ENCODE measurements at regions not wholly inside any gene's neighbourhood (a gene's known extent, or its start where the extent isn't known, plus 50 kb on each side); places are given as distances from the start of the nearest gene placed in this dataset.

- Histone ChIP-seq H3K9me3 (ENCODE audit: low read length) (peaks cover 10% of the 10 kb centered on the region; the same call in 1 of the 2 replicates), H3F3A (ENCODE audit: low read length, unreplicated experiment) (no peaks in the 10 kb centered on the region), H3K36me3 (ENCODE audit: low read depth, low read length) (no peaks in the 10 kb centered on the region), H3K9ac (ENCODE audit: low read length) (no peak overlapping the region), H3K4me1 (ENCODE audit: insufficient read depth, low read length) (no peaks in the 10 kb centered on the region), H2AFZ (ENCODE audit: low read length) (no peak overlapping the region), H3K9me2 (replicated peaks; ENCODE audit: low read length) (no peaks in the 10 kb centered on the region), H3K79me2 (ENCODE audit: low read length) (no peaks in the 10 kb centered on the region), H3K27ac (ENCODE audit: low read length) (no peak overlapping the region), H3K4me3 (ENCODE audit: low read length) (no peak overlapping the region), H3K27me3 (ENCODE audit: low read length) (no peaks in the 10 kb centered on the region), H3K4me2 (ENCODE audit: low read length) (no peak overlapping the region), H4K20me1 (ENCODE audit: low read length) (no peaks in the 10 kb centered on the region)
- TF ChIP-seq EZH2 (IDR thresholded peaks at IDR 0.05; ENCODE audit: low read length, unreplicated experiment) = no peak
- no peak for TF ChIP-seq EZH2phosphoT487 (IDR thresholded peaks at IDR 0.05; ENCODE audit: borderline replicate concordance, low read length)
- TF ChIP-seq, protein P1, sequence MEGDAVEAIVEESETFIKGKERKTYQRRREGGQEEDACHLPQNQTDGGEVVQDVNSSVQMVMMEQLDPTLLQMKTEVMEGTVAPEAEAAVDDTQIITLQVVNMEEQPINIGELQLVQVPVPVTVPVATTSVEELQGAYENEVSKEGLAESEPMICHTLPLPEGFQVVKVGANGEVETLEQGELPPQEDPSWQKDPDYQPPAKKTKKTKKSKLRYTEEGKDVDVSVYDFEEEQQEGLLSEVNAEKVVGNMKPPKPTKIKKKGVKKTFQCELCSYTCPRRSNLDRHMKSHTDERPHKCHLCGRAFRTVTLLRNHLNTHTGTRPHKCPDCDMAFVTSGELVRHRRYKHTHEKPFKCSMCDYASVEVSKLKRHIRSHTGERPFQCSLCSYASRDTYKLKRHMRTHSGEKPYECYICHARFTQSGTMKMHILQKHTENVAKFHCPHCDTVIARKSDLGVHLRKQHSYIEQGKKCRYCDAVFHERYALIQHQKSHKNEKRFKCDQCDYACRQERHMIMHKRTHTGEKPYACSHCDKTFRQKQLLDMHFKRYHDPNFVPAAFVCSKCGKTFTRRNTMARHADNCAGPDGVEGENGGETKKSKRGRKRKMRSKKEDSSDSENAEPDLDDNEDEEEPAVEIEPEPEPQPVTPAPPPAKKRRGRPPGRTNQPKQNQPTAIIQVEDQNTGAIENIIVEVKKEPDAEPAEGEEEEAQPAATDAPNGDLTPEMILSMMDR (conservative IDR thresholded peaks at IDR 0.05; ENCODE audit: low read depth, low read length) = no peak
- POLR2A ChIA-PET (ENCODE audit: unreplicated experiment) = no interaction called here
- no TSS peak for BruUV-seq (replicated peaks)
- intact Hi-C loops (cut with micrococcal nuclease) = no loop called here
- DNase-seq (no peak), ATAC-seq (no peak)
- CTCF ChIA-PET = no interaction called here
These were observed 1044.7 kb downstream of the IGSF11 start for GRCh38 chr3:117989982-117990381.

DNA sequence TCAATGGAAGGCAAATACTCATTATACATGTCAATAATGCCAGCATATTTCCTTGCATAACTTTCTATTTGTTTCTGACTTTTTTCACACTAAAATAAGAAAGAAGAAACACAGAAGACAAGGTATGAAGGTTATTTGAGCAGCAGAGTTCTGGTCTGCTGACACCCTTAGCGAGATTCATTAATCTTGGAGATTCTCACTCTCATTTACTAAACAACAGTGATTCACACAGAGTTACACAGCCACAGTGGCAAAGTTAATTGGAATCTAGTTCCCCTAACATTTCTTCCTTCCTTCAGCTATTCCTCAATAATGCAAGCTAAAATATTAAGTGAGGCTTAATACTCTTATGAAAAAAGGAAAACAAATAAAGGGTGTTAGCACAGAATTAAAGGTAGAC is 1044.0 kb downstream of the IGSF11 start:
- Histone ChIP-seq H3K27ac (ENCODE audit: low read length) (no peak overlapping the region), H4K20me1 (ENCODE audit: low read length) (no peaks in the 10 kb centered on the region), H3K9me2 (replicated peaks; ENCODE audit: low read length) (no peaks in the 10 kb centered on the region), H3K4me1 (ENCODE audit: insufficient read depth, low read length) (no peaks in the 10 kb centered on the region), H3K4me2 (ENCODE audit: low read length) (no peak overlapping the region), H3K79me2 (ENCODE audit: low read length) (no peaks in the 10 kb centered on the region), H3K36me3 (ENCODE audit: low read depth, low read length) (no peaks in the 10 kb centered on the region), H3K9me3 (ENCODE audit: low read length) (0 out of 2 replicates have a peak, but pooled peaks cover 9% of the 10 kb centered on the region), H3K27me3 (ENCODE audit: low read length) (peaks cover 1% of the 10 kb centered on the region; the same call in 1 of the 2 replicates), H2AFZ (ENCODE audit: low read length) (no peak overlapping the region), H3K9ac (ENCODE audit: low read length) (no peak overlapping the region), H3K4me3 (ENCODE audit: low read length) (no peak overlapping the region), H3F3A (ENCODE audit: low read length, unreplicated experiment) (no peaks in the 10 kb centered on the region)
- ChIA-PET CTCF (no interaction called here), POLR2A (ENCODE audit: unreplicated experiment) (no interaction called here)
- intact Hi-C loops (cut with micrococcal nuclease) = no loop called here
- DNase-seq (no peak), ATAC-seq (no peak)
- TF ChIP-seq EZH2 (IDR thresholded peaks at IDR 0.05; ENCODE audit: low read length, unreplicated experiment) (no peak), EZH2phosphoT487 (IDR thresholded peaks at IDR 0.05; ENCODE audit: borderline replicate concordance, low read length) (no peak)
- TF ChIP-seq, protein P1 (conservative IDR thresholded peaks at IDR 0.05; ENCODE audit: low read depth, low read length) = no peak
- no TSS peak for BruUV-seq (replicated peaks)

DNA sequence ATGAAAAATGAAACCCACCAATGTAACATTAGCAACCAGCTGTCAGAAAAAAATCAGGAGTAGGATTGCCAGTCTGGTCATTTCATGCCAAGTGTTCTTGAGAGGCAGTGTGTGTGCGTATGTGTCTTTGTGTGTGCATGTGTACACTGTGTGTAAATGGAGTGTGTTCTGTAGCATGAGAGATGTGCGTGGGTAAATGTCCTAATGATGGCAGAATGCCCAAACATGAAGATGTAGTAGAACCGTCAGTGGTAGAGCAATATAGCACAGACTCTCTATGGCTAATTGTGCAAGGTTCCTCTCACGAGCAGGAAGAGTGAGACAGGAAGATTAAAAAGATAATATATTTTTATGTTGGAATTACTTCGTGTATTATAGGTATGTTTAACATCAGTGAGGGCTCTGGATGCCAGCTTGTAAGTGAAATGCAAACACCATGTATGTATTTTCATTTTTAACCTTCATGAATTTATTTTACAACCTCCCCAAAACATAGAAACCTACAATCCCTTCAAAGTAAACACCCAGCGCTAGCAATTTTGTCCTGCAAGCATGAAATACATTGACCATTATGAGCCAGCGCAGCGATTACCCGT is 1038.7 kb downstream of the IGSF11 start:
- H3K9me2 ChIP-seq (replicated peaks; ENCODE audit: low read length) = no peaks in the 10 kb centered on the region
- H4K20me1 ChIP-seq (ENCODE audit: low read length) = no peaks in the 10 kb centered on the region
- ATAC-seq = no peak
- no peak overlapping the region for H3K4me3 ChIP-seq (ENCODE audit: low read length)
- CTCF ChIA-PET = no interaction called here
- TF ChIP-seq EZH2phosphoT487 (IDR thresholded peaks at IDR 0.05; ENCODE audit: borderline replicate concordance, low read length) (no peak), EZH2 (IDR thresholded peaks at IDR 0.05; ENCODE audit: low read length, unreplicated experiment) (no peak)
- TF ChIP-seq, protein P1 (conservative IDR thresholded peaks at IDR 0.05; ENCODE audit: low read depth, low read length) = no peak
- H3K27ac ChIP-seq (ENCODE audit: low read length) = no peak overlapping the region
- no peak for DNase-seq
- no peak overlapping the region for H3K9ac ChIP-seq (ENCODE audit: low read length)
- H3K27me3 ChIP-seq (ENCODE audit: low read length) = peaks cover 16% of the 10 kb centered on the region
- no peaks in the 10 kb centered on the region for H3K79me2 ChIP-seq (ENCODE audit: low read length)
- no TSS peak for BruUV-seq (replicated peaks)
- no peaks in the 10 kb centered on the region for H3F3A ChIP-seq (ENCODE audit: low read length, unreplicated experiment)
- 0 out of 2 replicates have a peak, but pooled peaks cover 5% of the 10 kb centered on the region for H3K4me1 ChIP-seq (ENCODE audit: insufficient read depth, low read length)
- POLR2A ChIA-PET (ENCODE audit: unreplicated experiment) = no interaction called here
- intact Hi-C loops (cut with micrococcal nuclease) = no loop called here
- no peak overlapping the region for H2AFZ ChIP-seq (ENCODE audit: low read length)
- no peaks in the 10 kb centered on the region for H3K9me3 ChIP-seq (ENCODE audit: low read length)
- H3K4me2 ChIP-seq (ENCODE audit: low read length) = no peak overlapping the region
- no peaks in the 10 kb centered on the region for H3K36me3 ChIP-seq (ENCODE audit: low read depth, low read length)

Data from PC-3 (cell line).